ENCODE measurements at regions not wholly inside any gene's neighbourhood (a gene's known extent, or its start where the extent isn't known, plus 50 kb on each side); places are given as distances from the start of the nearest gene placed in this dataset.
"Not testable (repeated sequence)": the region's sequence is repeated elsewhere in the genome, so short reads cannot be mapped to it uniquely, and the experiment has no call there.

DNA sequence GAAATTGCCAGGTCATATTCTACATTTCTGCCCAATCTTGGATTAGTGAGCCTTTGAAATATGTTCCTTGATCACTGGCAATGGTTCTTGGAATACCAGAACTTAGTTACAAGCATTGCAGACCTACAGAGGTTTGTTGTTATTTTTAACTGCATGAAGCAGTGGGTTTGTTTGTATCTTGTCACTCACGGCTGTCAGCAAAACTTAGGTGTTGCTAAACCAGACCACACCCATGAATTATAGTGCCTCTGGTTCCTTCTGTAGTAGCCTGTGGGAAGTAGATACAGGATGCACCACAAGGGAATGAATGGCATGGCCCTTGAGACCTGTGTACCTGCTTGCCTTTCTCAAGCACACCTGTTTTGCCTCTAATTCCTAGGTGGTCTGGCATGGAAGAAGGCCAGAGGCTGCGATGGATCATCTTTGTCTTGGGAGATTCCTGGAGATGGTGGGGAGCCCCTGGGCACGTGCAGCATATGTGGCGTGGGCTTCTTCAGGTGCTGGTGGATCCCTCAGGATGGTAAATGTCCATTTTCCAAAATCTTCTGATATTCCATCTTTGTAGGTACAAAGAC, 138.8 kb downstream of the SNRPN start:
- TF ChIP-seq, protein P1, sequence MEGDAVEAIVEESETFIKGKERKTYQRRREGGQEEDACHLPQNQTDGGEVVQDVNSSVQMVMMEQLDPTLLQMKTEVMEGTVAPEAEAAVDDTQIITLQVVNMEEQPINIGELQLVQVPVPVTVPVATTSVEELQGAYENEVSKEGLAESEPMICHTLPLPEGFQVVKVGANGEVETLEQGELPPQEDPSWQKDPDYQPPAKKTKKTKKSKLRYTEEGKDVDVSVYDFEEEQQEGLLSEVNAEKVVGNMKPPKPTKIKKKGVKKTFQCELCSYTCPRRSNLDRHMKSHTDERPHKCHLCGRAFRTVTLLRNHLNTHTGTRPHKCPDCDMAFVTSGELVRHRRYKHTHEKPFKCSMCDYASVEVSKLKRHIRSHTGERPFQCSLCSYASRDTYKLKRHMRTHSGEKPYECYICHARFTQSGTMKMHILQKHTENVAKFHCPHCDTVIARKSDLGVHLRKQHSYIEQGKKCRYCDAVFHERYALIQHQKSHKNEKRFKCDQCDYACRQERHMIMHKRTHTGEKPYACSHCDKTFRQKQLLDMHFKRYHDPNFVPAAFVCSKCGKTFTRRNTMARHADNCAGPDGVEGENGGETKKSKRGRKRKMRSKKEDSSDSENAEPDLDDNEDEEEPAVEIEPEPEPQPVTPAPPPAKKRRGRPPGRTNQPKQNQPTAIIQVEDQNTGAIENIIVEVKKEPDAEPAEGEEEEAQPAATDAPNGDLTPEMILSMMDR (IDR thresholded peaks at IDR 0.05), result no peak
- Histone ChIP-seq H3K36me3 (peaks cover 2 to 100% of the 10 kb centered on the region in 2 donors), H3K9me3 (peaks cover 3 to 100% of the 10 kb centered on the region in 2 donors), H3K27ac (no peak overlapping the region), H3K4me3 (no peak overlapping the region), H3K27me3 (no peaks in the 10 kb centered on the region), H3K4me1 (no peaks in the 10 kb centered on the region)
- DNase-seq, result no peak
- intact Hi-C loops (cut with DNase I), result no loop called here
- no peak for ATAC-seq

DNA sequence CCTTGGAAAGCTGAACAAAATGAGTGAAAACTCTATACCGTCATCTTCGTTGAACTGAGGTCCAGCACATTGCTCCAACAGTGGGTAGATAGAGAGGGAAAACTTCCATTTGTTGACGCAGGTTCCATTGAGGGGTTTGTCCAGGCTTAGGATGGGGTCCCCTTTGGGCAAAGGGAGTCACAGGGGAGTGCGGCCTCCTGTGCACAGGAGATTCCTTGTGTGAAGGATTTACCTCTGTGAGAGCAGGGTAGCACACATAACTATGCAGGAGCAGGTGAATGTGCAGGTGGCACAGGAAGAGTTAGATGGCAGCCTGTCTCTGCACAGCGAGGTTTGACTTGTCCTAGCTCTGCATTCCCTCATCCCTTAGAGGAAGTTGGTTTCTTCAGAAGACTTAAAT, 139.3 kb downstream of the SNRPN start:
- Histone ChIP-seq H3K36me3 (peaks cover 2 to 100% of the 10 kb centered on the region in 2 donors), H3K27ac (no peak overlapping the region), H3K4me3 (no peak overlapping the region), H3K4me1 (no peaks in the 10 kb centered on the region), H3K9me3 (peaks cover 3 to 99% of the 10 kb centered on the region in 2 donors), H3K27me3 (no peaks in the 10 kb centered on the region)
- TF ChIP-seq, protein P1 (IDR thresholded peaks at IDR 0.05), result no peak
- intact Hi-C loops (cut with DNase I), result no loop called here
- no peak for ATAC-seq
- DNase-seq, result no peak

DNA sequence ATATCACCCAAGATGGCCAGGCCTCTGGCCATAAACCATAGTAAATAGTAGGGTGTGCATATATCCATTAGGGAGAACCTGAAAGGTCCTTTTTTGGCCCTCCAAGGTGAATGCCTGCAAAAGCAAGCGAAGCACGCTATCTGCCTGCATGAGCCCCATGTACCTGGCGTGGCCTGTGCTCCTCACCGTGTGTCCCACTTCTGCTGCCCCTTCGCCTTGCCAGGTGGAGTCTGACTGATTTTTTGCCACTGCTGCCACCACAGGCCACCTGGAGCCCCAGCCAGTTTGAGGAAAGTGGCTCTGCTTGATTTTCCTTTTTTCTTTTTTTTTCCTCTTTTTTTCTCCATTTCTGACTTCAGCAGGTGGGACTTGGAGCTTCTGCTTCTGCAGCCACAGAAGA, 139.7 kb downstream of the SNRPN start:
- peaks cover 3 to 99% of the 10 kb centered on the region in 2 donors for H3K9me3 ChIP-seq
- TF ChIP-seq, protein P1 (IDR thresholded peaks at IDR 0.05), result no peak
- intact Hi-C loops (cut with DNase I), result no loop called here
- H3K4me3 ChIP-seq, result no peak overlapping the region
- no peaks in the 10 kb centered on the region for H3K27me3 ChIP-seq
- no peak overlapping the region for H3K27ac ChIP-seq
- ATAC-seq (no peak), DNase-seq (no peak)
- peaks cover 2 to 100% of the 10 kb centered on the region in 2 donors for H3K36me3 ChIP-seq
- H3K4me1 ChIP-seq, result no peaks in the 10 kb centered on the region

- ATAC-seq, result no peak
- TF ChIP-seq, protein P1 (IDR thresholded peaks at IDR 0.05), result no peak
- no peak overlapping the region for H3K27ac ChIP-seq
- intact Hi-C loops (cut with DNase I), result no loop called here
- no peak for DNase-seq
- H3K4me3 ChIP-seq, result no peak overlapping the region
- no peaks in the 10 kb centered on the region for H3K4me1 ChIP-seq
- peaks cover 2 to 100% of the 10 kb centered on the region in 2 donors for H3K36me3 ChIP-seq
- H3K27me3 ChIP-seq, result no peaks in the 10 kb centered on the region
- H3K9me3 ChIP-seq, result peaks cover 5 to 99% of the 10 kb centered on the region in 2 donors
Observed at GRCh38 chr15:25095179-25095578, 140.4 kb downstream of the SNRPN start.

DNA sequence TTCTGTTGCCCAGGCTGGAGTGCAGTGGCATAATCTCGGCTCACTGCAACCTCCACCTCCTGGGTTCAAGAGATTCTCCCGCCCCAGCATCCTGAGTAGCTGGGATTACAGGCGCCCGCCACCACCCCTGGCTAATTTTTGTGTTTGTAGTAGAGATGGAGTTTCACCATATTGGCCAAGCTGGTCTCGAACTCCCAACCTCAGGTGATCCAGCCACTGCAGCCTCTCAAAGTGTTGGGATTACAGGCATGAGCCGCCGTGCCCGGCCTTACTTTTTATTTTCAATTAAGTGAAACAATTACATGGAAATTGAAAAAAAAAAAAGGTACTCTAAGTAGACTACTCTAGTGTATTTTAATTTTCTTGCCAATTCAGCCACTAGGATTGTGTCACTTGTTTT, 145.2 kb downstream of the SNRPN start:
- DNase-seq; intact Hi-C loops (cut with DNase I); H3K27me3 ChIP-seq; H3K4me1 ChIP-seq; ATAC-seq; H3K4me3 ChIP-seq; H3K27ac ChIP-seq: not testable (repeated sequence)
- peaks cover 5 to 99% of the 10 kb centered on the region in 2 donors for H3K9me3 ChIP-seq
- peaks cover 0 to 99% of the 10 kb centered on the region in 2 donors for H3K36me3 ChIP-seq

DNA sequence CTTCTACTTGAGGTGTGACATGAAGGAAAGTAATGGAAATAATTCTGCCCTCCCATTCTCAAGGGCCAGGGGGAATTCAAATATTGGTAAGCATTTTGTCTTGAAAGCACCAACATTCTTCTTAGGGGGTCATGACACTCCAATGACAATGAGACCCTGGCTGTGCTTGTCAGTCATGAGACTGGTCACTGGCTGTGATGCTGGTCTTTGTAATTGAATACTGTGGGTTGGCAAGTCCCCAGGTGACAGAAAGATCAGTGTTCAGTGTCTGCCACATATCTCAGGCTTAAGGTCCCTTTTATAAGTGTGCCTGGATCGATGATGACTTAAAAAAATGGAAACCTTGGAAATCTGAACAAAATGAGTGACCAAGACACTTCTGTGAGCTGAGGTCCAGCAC, 151.4 kb downstream of the SNRPN start:
- intact Hi-C loops (cut with DNase I), result no loop called here
- peaks cover 0 to 99% of the 10 kb centered on the region in 2 donors for H3K36me3 ChIP-seq

More for the DNA sequence above, 151.4 kb downstream of the SNRPN start:
- no peak overlapping the region for H3K4me3 ChIP-seq
- DNase-seq (no peak), ATAC-seq (no peak)
- TF ChIP-seq, protein P1 (IDR thresholded peaks at IDR 0.05), result no peak
- H3K27ac ChIP-seq, result no peak overlapping the region
- no peaks in the 10 kb centered on the region for H3K27me3 ChIP-seq
- H3K4me1 ChIP-seq, result no peaks in the 10 kb centered on the region
- peaks cover 0 to 100% of the 10 kb centered on the region in 2 donors for H3K9me3 ChIP-seq
